IMR-90 (cell line): ENCODE measurements at regions not wholly inside any gene's neighbourhood (a gene's known extent, or its start where the extent isn't known, plus 50 kb on each side); places are given as distances from the start of the nearest gene placed in this dataset.

ENCODE experiments used
- CEBPB ChIP-seq: IDR thresholded peaks from 2 replicates; pipeline ENCODE4 v1.6.1; 2012; ENCODE audit warnings: low read depth, low read length, improper control_type of control experiment
- FOS ChIP-seq: fragments of 150-350 bp; IDR thresholded peaks from 2 replicates; pipeline ENCODE4 v1.6.1; 2016; ENCODE audit warnings: low read depth, low read length
- MAFK ChIP-seq: IDR thresholded peaks from 2 replicates; pipeline ENCODE4 v1.6.1; 2012; ENCODE audit warnings: low read depth, low read length, improper control_type of control experiment
- MAZ ChIP-seq: IDR thresholded peaks from 2 replicates; pipeline ENCODE4 v1.6.1; 2012; ENCODE audit warnings: low read depth, mild to moderate bottlenecking, low read length, improper control_type of control experiment, moderate library complexity, borderline replicate concordance
- MXI1 ChIP-seq: IDR thresholded peaks from 2 replicates; pipeline ENCODE4 v1.6.1; 2012; ENCODE audit warnings: low read depth, mild to moderate bottlenecking, low read length, moderate library complexity, borderline replicate concordance
- POLR2A ChIP-seq: IDR thresholded peaks from 2 replicates; pipeline ENCODE4 v1.6.1; 2012; ENCODE audit warnings: mild to moderate bottlenecking, low read depth, low read length
- RAD21 ChIP-seq: IDR thresholded peaks from 2 replicates; pipeline ENCODE4 v1.6.1; 2012; ENCODE audit warnings: low read length, improper control_type of control experiment
- RCOR1 ChIP-seq: IDR thresholded peaks from 2 replicates; pipeline ENCODE4 v1.6.1; 2012; ENCODE audit warnings: mild to moderate bottlenecking, low read length, improper control_type of control experiment; ENCODE audit not compliant: insufficient replicate concordance
- RFX5 ChIP-seq: IDR thresholded peaks from 2 replicates; pipeline ENCODE4 v1.8.0; 2012; ENCODE audit warnings: low read depth, mild to moderate bottlenecking, low read length, moderate library complexity
- SMC3 ChIP-seq: fragments of 150-350 bp; IDR thresholded peaks from 2 replicates; pipeline ENCODE4 v1.6.1; 2016; ENCODE audit warnings: low read depth, mild to moderate bottlenecking, antibody characterized with exemption, low read length, moderate library complexity
- TF ChIP-seq, protein P1 (sequence below): fragments of 150-350 bp; IDR thresholded peaks from 2 replicates; pipeline ENCODE4 v1.6.1; 2016; ENCODE audit warnings: low read depth, mild to moderate bottlenecking, low read length, moderate library complexity, borderline replicate concordance
- TF ChIP-seq, protein P2 (sequence below): conservative IDR thresholded peaks from 2 replicates; pipeline ENCODE4 v1.5.1; 2012; ENCODE audit warnings: mild to moderate bottlenecking, low read depth, low read length, improper control_type of control experiment
- TF ChIP-seq, protein P3 (sequence below): fragments of 150-350 bp; IDR thresholded peaks from 2 replicates; pipeline ENCODE4 v1.6.1; 2017; ENCODE audit warnings: mild to moderate bottlenecking, antibody characterized with exemption, low read length, low read depth

DNA sequence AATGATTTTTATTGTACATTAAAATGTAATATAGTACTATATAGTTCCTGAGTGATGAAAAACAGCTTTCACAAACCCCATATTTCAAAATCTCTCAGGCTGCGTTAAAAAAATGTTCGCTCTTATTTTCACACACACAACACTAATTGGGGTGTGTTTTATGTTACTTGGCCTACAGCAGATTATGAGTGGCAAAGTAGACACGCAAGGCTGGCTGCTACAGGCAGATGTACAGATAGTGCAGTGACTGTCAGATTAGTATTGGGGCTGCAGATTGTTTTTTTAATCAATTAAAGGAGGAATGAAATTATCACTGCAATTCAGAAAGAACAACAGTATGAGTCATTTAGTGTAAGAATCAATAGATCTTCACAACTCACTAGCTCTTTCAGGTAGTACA is 65.2 kb upstream of the ICA1 start:
- TF ChIP-seq, protein P1, sequence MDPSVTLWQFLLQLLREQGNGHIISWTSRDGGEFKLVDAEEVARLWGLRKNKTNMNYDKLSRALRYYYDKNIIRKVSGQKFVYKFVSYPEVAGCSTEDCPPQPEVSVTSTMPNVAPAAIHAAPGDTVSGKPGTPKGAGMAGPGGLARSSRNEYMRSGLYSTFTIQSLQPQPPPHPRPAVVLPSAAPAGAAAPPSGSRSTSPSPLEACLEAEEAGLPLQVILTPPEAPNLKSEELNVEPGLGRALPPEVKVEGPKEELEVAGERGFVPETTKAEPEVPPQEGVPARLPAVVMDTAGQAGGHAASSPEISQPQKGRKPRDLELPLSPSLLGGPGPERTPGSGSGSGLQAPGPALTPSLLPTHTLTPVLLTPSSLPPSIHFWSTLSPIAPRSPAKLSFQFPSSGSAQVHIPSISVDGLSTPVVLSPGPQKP, result no peak
- TF ChIP-seq POLR2A (no peak), RAD21 (no peak), MAFK (no peak), RCOR1 (no peak), FOS (no peak), MAZ (no peak), SMC3 (no peak), CEBPB (no peak), MXI1 (no peak), RFX5 (no peak)
- TF ChIP-seq, protein P2, sequence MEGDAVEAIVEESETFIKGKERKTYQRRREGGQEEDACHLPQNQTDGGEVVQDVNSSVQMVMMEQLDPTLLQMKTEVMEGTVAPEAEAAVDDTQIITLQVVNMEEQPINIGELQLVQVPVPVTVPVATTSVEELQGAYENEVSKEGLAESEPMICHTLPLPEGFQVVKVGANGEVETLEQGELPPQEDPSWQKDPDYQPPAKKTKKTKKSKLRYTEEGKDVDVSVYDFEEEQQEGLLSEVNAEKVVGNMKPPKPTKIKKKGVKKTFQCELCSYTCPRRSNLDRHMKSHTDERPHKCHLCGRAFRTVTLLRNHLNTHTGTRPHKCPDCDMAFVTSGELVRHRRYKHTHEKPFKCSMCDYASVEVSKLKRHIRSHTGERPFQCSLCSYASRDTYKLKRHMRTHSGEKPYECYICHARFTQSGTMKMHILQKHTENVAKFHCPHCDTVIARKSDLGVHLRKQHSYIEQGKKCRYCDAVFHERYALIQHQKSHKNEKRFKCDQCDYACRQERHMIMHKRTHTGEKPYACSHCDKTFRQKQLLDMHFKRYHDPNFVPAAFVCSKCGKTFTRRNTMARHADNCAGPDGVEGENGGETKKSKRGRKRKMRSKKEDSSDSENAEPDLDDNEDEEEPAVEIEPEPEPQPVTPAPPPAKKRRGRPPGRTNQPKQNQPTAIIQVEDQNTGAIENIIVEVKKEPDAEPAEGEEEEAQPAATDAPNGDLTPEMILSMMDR, result no peak
- TF ChIP-seq, protein P3, sequence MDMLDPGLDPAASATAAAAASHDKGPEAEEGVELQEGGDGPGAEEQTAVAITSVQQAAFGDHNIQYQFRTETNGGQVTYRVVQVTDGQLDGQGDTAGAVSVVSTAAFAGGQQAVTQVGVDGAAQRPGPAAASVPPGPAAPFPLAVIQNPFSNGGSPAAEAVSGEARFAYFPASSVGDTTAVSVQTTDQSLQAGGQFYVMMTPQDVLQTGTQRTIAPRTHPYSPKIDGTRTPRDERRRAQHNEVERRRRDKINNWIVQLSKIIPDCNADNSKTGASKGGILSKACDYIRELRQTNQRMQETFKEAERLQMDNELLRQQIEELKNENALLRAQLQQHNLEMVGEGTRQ, result no peak
